OCI-LY3 (cell line): ENCODE measurements at regions not wholly inside any gene's neighbourhood (a gene's known extent, or its start where the extent isn't known, plus 50 kb on each side); places are given as distances from the start of the nearest gene placed in this dataset.

Experiments used
- EZH2phosphoT487 ChIP-seq: fragments of 200-600 bp; shearing (Covaris generic); IDR thresholded peaks from 2 replicates; pipeline ENCODE4 v1.6.1; 2018; ENCODE audit warnings: antibody characterized with exemption, mixed run types, low read depth
- TF ChIP-seq, protein P1 (sequence below): fragments of 200-600, 300-600 bp; sonication (generic); IDR thresholded peaks from 2 replicates; pipeline ENCODE4 v1.5.1; 2014; ENCODE audit warnings: antibody characterized with exemption, low read length, low read depth

DNA sequence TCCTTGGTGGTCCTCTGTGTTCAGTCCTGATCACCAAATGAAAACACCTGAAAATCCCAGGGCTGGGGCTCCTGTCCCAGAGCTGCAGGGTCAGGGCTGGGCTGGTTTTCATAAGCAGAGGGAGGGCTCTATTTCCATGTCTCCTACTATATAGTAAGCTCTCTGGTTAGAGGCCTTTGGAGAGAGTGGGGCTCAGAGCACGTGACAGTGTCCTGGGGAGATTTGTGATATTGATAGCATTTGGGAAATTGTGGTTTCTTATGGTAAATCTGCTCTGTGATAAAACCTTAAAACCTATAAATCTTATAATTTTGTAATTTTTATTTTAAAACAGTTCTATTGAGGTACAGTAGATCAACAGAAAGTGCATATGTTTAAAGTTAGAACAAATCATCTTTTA is 1202.2 kb downstream of the TMEM121 start:
- TF ChIP-seq, protein P1, sequence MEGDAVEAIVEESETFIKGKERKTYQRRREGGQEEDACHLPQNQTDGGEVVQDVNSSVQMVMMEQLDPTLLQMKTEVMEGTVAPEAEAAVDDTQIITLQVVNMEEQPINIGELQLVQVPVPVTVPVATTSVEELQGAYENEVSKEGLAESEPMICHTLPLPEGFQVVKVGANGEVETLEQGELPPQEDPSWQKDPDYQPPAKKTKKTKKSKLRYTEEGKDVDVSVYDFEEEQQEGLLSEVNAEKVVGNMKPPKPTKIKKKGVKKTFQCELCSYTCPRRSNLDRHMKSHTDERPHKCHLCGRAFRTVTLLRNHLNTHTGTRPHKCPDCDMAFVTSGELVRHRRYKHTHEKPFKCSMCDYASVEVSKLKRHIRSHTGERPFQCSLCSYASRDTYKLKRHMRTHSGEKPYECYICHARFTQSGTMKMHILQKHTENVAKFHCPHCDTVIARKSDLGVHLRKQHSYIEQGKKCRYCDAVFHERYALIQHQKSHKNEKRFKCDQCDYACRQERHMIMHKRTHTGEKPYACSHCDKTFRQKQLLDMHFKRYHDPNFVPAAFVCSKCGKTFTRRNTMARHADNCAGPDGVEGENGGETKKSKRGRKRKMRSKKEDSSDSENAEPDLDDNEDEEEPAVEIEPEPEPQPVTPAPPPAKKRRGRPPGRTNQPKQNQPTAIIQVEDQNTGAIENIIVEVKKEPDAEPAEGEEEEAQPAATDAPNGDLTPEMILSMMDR: no peak
- TF ChIP-seq EZH2phosphoT487: no peak
